Glomerular visceral epithelial cell (primary cell): ENCODE measurements at regions not wholly inside any gene's neighbourhood (a gene's known extent, or its start where the extent isn't known, plus 50 kb on each side); places are given as distances from the start of the nearest gene placed in this dataset.
"Not testable (repeated sequence)": the region's sequence is repeated elsewhere in the genome, so short reads cannot be mapped to it uniquely, and the experiment has no call there.

Source experiments
- DNase-seq: peaks from one replicate; pipeline ENCODE4 v3.0.0-alpha.2; 2016; ENCODE audit errors: extremely low spot score

DNA sequence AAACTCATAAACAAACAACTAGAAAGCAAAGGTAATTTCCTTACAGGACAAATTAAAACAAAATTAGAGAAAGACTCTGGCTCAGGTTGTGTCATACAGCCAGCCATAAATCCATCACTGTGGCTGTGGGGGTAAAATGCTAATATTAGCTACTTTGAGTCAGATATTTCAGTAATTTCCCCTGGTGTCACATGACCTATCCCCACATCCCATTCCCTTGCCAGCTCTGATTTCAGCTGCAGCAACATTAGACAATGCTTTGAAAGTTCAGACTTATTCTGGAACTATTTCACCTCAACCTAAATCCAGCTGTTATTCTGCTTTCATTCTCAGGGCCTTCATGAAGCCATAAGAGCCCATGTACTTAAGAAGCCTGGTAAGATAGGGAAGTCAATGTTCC is 55.3 kb downstream of the RPL10L start:
- peak; percentile 1 for DNase-seq

DNA sequence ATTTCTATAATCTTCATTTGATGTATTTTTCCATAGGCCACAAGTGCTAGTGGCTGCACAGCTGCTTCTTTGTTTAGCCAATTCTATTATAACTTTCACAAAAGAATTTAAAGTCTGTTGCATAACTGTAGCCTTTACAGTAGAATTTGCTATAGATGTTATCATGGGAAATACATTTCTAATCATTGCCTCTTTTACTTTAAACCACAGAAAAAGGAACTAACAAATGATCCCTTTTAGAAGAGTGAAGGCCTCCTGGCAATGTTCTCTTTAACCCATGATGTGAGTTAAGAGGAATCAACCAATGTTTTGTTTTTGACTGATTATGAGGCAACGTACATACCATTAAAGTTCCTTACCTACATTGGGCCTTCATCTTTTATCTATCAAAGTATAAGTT is 68.8 kb downstream of the RPL10L start:
- no peak for DNase-seq

- peak; percentile 62 for DNase-seq
These were observed 70.4 kb downstream of the RPL10L start for GRCh38 chr14:46581036-46581671.

DNA sequence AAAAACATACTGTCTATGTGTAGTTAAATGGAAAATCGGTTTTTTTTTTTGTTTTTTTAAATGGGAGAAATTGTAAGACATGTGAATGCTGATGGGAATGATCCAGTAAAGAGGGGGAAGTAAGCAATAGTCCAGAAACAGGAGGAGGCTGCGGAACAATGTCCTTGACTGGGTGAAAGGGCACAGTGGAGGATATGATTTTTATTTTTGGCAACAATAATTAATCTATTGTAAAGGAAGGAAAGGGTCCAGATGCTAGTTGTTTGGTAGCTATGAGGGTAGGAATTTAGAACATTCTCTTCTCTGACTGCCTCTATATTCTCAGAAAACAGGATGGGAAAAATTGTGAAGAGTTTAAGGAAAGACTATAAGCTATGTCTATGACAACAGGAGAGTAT is 76.6 kb downstream of the RPL10L start:
- no peak for DNase-seq

- DNase-seq, result peak; percentile 56
These were observed 77.2 kb downstream of the RPL10L start for GRCh38 chr14:46574221-46574977.

DNA sequence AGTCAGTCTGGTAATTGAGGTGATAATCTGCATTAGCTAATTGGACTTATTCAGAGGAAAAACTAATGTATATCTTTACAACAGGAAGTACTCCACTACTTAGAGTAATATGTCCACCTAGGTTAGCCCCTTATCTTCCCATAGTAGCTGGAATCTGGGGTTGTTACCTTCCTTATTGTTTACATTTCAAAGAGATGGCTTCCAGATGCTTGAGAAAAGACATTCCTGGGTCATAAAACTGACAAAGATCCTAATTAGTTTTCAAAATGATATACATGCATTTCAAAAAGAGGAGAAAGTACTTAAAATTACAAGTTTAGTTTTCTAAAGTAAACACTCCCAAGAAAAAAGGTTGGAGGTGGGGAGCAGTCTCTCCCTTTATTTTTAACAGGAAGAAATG is 78.1 kb downstream of the RPL10L start:
- DNase-seq, result no peak

- peak; percentile 79 for DNase-seq
These were observed 79.6 kb downstream of the RPL10L start for GRCh38 chr14:46571970-46572369.

DNA sequence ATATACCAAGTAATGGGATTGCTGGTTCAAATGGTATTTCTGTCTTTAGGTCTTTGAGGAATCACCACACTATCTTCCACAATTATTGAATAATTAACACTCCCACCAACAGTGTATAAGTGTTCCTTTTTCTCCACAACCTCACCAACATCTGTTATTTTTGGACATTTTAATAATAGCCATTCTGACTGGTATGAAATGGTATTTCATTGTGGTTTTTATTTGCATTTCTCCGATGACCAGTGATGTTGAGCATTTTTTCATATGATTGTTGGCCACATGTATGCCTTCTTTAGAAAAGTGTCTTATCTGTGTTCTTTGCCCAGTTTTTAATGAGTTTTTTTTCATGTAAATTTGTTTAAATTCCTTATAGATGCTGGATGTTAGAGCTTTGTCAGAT is 83.4 kb downstream of the RPL10L start:
- DNase-seq, result peak; percentile 5

GRCh38 chr14:46550836-46551235 is 100.7 kb downstream of the RPL10L start:
- no peak for DNase-seq

- DNase-seq, result no peak
These were observed 110.6 kb downstream of the RPL10L start for GRCh38 chr14:46540986-46541385.

- DNase-seq, result no peak
These were observed 132.5 kb downstream of the RPL10L start for GRCh38 chr14:46519121-46519520.

DNA sequence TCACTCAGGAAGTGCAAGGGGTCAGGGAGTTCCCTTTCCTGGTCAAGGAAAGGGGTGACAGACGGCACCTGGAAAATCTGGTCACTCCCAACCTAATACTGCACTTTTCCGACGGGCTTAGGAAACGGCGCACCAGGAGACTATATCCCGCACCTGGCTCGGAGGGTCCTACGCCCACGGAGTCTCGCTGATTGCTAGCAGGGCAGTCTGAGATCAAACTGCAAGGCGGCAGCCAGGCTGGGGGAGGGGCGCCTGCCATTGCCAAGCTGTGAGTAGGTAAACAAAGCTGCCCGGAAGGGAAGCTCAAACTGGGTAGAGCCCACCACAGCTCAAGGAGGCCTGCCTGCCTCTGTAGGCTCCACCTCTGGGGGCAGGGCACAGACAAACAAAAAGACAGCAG is 142.8 kb downstream of the RPL10L start:
- not testable (repeated sequence) for DNase-seq

DNA sequence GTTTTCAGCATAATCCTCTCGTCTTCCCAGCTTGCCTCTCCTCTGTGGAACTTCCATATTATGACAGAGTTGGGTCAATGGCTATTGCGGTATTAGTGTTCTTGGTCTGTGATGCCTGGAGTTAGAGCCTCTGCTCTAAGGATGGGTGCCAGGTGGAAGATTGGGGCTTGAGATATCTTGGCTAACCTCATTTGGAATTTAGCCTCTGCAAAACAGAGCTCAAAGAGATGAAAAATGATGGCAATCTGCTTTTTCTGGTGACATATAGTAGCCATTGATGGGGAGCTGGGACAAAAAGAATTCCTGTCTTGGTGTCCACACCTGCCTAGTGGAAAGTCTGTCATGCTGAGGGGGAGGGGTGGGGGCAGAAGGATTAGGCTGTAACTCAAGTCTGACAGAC is 152.1 kb downstream of the RPL10L start:
- DNase-seq, result no peak

DNA sequence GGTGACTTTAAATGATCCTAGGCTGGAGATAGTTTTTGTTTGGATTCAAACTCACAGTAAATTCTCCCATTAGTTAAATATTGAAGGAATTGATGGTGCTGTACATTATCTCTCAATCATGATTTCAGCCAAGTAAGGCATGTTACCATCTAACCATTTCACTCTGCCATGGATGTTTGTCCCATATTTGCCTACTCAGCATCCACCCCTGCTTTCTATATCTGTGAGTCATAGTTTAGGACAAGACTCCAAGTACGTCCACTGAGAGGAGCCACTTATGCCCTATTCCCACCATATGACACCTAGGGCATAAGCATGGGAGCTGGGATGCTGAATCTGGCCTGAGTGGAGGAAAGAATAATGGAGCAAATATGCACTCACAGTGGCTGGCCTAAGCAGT is 155.2 kb downstream of the RPL10L start:
- no peak for DNase-seq

- peak; percentile 24 for DNase-seq
These were observed 161.3 kb downstream of the RPL10L start for GRCh38 chr14:46490238-46490685.

DNA sequence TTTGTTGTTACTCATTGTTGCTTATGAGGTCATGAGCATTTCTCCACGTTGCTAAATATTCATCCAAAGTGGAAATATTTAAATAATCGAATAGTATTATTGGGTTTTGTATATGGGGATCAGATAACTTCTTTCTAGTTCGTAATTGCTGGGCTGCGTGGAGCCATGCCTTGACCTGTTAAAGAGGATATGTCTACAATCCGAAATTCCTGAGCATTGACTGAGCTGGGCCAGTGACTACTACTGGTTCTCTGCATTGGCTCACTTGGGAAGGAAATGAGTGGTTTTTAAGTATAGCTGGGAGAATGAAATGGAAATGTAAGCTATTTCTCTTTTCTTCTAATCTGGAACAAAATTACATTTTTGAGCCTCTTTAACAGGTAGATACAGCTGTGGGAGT is 163.2 kb downstream of the RPL10L start:
- no peak for DNase-seq

DNA sequence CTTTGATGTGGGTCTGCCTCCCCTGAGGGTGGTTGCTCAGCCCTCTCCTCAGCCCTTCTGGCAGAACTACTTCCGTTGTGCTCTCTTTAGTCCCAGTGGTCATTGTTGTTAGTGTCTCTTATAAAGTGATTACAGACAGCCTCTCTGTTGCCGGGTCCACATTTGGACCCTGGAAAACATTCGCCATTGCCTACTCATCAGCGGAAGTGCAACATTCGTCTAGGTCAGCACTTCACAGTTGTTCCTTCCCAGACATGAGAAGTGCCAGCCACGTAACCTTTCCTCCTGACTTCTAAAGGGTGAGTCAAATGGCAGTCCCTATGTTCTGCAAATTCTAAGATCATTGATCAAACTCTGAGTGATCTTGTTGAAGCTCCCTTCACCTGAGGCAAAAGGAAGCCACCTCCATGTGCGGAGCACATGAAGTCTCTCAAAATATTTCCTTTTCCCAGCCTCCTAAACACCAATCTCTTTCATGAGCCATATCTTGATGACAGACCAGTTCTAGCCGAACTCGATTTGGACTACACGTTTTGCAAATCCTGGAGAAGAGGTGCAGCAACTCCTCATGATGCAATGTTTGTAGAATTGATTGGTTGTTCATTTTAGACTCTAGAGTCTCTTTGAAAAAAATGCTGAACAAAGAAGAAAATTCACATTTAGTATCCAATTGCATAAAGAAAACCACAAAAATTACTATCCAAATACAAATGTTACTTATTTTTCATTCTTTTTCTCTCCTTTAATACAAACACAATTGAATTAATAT is 163.8 kb downstream of the RPL10L start:
- no peak for DNase-seq

- no peak for DNase-seq
These were observed 169.4 kb downstream of the RPL10L start for GRCh38 chr14:46482200-46482599.

GRCh38 chr14:46480817-46481216 is 170.8 kb downstream of the RPL10L start:
- DNase-seq, result no peak

DNA sequence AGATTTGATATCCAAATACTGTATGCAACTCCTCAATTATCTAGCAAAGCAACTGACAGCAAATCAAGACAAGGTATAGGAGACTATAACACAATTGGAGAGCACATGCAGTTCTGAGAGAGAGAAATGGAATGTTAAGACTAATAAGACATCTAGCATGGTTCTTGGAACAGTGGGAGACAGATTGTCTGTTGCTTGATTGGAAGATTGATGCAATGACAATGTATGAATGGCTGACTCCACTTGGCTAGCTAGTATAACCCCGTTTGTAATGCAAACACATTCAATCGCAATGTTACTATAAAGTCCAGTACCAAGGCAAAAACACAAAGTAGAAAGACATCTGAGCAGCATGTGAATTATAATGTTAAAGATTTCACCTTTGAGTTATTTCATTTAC is 179.3 kb downstream of the RPL10L start:
- no peak for DNase-seq

DNA sequence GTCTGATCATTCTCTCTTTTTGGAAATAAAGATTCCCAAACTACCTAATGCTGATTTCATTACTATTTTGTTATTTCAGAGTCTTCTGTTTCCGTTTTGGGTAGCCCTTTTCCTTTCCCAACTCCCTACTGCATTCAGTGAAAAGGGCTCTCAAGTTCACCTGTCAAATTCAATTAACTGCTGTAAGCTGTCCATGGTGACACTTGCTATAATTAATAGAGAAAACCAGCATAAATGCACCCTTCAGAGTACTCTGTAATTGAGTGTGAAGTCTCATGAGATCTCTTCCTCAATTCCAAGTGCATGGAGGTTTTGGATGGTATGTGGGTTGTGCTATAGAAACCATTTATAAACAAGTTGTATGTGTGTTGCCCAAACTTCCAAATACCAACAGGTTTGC is 187.2 kb downstream of the RPL10L start:
- no peak for DNase-seq

DNA sequence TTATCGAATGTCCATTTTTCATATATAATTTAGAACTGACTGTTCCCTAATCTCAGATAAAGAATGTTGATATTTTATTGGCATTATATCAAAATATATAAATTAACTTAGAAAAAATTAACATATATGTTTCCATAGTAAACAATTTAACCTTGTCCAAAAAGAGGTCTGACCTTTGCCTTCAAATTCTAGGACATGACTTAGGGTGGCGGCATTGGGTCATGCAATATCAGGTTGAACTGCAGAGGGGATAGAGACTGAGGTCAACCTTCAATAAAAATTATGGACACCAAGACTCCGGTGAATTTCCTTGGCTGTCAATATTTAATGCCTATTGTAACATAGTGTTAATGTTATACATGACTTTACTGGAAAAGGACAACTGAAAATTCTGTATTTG is 199.8 kb downstream of the RPL10L start:
- no peak for DNase-seq

- DNase-seq, result no peak
These were observed 206.9 kb downstream of the RPL10L start for GRCh38 chr14:46444666-46445065.
